ENCODE measurements at regions not wholly inside any gene's neighbourhood (a gene's known extent, or its start where the extent isn't known, plus 50 kb on each side); places are given as distances from the start of the nearest gene placed in this dataset.

GRCh38 chr5:130796032-130796431 is 369.0 kb downstream of the HINT1 start:
- no peak overlapping the region for H3K27ac ChIP-seq
- intact Hi-C loops (cut with DNase I), result no loop called here
- no peaks in the 10 kb centered on the region for H3K36me3 ChIP-seq
- no peak for TF ChIP-seq CTCF (IDR thresholded peaks at IDR 0.05)
- DNase-seq (ENCODE audit: low spot score in 2 of 2), result no peak
- H3K27me3 ChIP-seq, result no peaks in the 10 kb centered on the region
- no peaks in the 10 kb centered on the region for H3K9me3 ChIP-seq
- no peaks in the 10 kb centered on the region for H3K4me1 ChIP-seq
- no peak overlapping the region for H3K4me3 ChIP-seq

GRCh38 chr5:130795037-130795436 is 370.0 kb downstream of the HINT1 start:
- no peak overlapping the region for H3K4me3 ChIP-seq
- intact Hi-C loops (cut with DNase I), result no loop called here
- H3K36me3 ChIP-seq, result no peaks in the 10 kb centered on the region
- H3K27ac ChIP-seq, result no peak overlapping the region
- no peak for DNase-seq (ENCODE audit: low spot score in 2 of 2)
- H3K27me3 ChIP-seq, result no peaks in the 10 kb centered on the region
- no peaks in the 10 kb centered on the region for H3K9me3 ChIP-seq
- TF ChIP-seq CTCF (IDR thresholded peaks at IDR 0.05), result no peak
- H3K4me1 ChIP-seq, result no peaks in the 10 kb centered on the region

GRCh38 chr5:130777794-130778193 is 387.3 kb downstream of the HINT1 start:
- no peaks in the 10 kb centered on the region for H3K27me3 ChIP-seq
- intact Hi-C loops (cut with DNase I), result no loop called here
- no peak for DNase-seq (ENCODE audit: low spot score in 2 of 2)
- H3K27ac ChIP-seq, result no peak overlapping the region
- H3K4me3 ChIP-seq, result no peak overlapping the region
- H3K36me3 ChIP-seq, result no peaks in the 10 kb centered on the region
- no peaks in the 10 kb centered on the region for H3K9me3 ChIP-seq
- TF ChIP-seq CTCF (IDR thresholded peaks at IDR 0.05), result no peak
- H3K4me1 ChIP-seq, result no peaks in the 10 kb centered on the region

- TF ChIP-seq CTCF (IDR thresholded peaks at IDR 0.05), result no peak
- intact Hi-C loops (cut with DNase I), result no loop called here
Measured at GRCh38 chr5:130773813-130774212, 391.2 kb downstream of the HINT1 start.

GRCh38 chr5:130762031-130762430 is 403.0 kb downstream of the HINT1 start:
- Histone ChIP-seq H3K4me1 (no peaks in the 10 kb centered on the region), H3K9me3 (no peaks in the 10 kb centered on the region), H3K27ac (no peak overlapping the region), H3K36me3 (no peaks in the 10 kb centered on the region), H3K4me3 (no peak overlapping the region), H3K27me3 (no peaks in the 10 kb centered on the region)
- TF ChIP-seq CTCF (IDR thresholded peaks at IDR 0.05), result no peak
- intact Hi-C loops (cut with DNase I), result no loop called here
- DNase-seq (ENCODE audit: low spot score in 2 of 2), result no peak

More at GRCh38 chr5:130773813-130774212, 391.2 kb downstream of the HINT1 start:
- Histone ChIP-seq H3K27me3 (no peaks in the 10 kb centered on the region), H3K9me3 (no peaks in the 10 kb centered on the region), H3K4me1 (no peaks in the 10 kb centered on the region), H3K27ac (no peak overlapping the region), H3K36me3 (no peaks in the 10 kb centered on the region), H3K4me3 (no peak overlapping the region)
- DNase-seq (ENCODE audit: low spot score in 2 of 2), result no peak

- intact Hi-C loops (cut with DNase I), result no loop called here
- Histone ChIP-seq H3K4me1 (no peaks in the 10 kb centered on the region), H3K27ac (no peak overlapping the region), H3K27me3 (no peaks in the 10 kb centered on the region), H3K4me3 (no peak overlapping the region), H3K9me3 (no peaks in the 10 kb centered on the region), H3K36me3 (no peaks in the 10 kb centered on the region)
- no peak for TF ChIP-seq CTCF (IDR thresholded peaks at IDR 0.05)
- no peak for DNase-seq (ENCODE audit: low spot score in 2 of 2)
Measured at GRCh38 chr5:130759061-130759460, 406.0 kb downstream of the HINT1 start.

Data from ascending aorta (tissue), 2 donors.